GM21576 (cell line): ENCODE measurements at regions not wholly inside any gene's neighbourhood (a gene's known extent, or its start where the extent isn't known, plus 50 kb on each side); places are given as distances from the start of the nearest gene placed in this dataset.
"Not testable (repeated sequence)": the region's sequence is repeated elsewhere in the genome, so short reads cannot be mapped to it uniquely, and the experiment has no call there.

Source experiments
- ATAC-seq: cut with Tn5 transposase; IDR thresholded peaks from one replicate; pipeline ENCODE4 v1.9.1; 2021; ENCODE audit warnings: mild to moderate bottlenecking, moderate library complexity; ENCODE audit not compliant: unreplicated experiment

DNA sequence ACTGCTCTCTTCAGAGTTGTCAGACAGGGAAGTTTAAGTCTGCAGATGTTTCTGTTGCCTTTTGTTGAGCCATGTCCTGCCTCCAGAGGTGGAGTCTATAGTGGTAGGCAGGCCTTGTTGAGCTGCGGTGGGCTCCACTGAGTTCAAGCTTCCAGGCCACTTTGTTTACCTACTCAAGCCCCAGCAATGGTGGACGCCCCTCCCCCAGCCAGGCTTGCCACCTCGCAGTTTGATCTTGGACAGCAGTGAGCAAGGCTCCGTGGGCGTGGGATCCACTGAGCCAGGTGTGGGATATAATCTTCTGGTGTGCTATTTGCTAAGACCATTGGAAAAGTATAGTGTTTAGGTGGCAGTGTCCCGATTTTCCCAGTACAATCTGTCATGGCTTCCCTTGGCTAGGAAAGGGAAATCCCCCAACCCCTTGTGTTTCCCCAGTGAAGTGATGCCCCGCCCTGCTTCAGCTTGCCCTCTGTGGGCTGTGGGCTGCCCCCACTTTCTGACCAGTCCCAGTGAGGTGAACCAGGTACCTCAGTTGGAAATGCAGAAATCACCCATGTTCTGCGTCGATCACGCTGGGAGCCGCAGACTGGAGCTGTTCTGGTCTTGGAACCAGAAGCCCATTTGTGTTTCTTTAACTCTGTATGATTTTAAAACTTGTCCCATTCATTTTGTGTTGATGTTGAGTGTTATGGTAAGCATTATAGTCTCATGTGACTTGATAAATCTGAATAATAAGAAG lies 89.2 kb upstream of the CALCR start:
- no peak for ATAC-seq

DNA sequence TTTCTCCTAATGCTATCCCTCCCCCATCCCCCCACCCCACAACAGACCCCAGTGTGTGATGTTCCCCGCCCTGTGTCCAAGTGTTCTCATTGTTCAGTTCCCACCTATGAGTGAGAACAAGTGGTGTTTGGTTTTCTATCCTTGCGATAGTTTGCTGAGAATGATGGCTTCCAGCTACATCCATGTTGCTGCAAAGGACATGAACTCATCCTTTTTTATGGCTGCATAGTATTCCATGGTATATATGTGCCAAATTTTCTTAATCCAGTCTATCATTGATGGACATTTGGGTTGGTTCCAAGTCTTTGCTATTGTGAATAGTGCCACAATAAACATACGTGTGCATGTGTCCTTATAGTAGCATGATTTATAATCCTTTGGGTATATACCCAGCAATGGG lies 83.6 kb upstream of the CALCR start:
- not testable (repeated sequence) for ATAC-seq

DNA sequence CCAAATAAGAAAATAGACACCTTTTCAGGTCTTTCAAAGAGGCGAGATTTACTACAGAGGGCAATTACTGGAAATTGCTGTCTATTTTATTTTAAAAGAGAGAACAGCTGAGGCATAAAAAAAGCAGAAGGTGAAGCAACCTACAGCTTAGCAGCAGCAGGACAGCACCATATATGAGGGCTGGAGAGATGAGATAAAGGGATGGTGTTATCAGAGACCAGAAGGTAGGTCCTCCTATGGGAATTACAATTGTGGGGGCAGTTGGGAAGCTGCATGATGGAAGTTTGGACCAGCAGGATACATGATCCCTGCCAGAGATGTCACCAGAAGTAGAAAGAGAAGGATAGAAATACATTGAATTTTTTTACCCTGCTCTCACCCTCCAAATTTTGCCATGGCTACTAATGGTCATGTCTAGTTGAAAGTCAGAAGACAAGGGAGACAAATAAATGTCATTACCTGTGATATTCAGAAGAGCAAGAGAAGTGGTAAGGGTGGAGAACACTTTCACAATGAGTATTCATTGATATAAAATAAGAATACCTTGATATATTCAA lies 77.2 kb upstream of the CALCR start:
- no peak for ATAC-seq

DNA sequence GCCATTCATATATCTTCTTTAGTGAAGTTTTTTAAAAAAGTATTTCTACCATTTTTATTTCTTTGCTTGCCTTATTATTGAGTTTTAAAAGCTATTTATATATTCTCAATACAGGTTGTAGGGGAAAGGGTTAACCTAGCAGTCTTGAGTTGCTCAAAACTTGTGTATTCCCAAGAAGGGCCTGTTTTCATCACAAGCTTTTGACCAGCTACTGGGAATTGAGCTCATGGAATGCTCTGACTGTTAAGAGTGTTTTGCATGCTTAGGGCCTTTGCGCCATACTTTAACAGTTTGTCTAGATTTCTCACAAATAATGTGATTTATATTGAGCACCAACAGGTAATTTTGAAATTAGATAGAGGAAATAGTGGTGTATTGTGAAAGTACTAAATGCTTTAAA lies 72.0 kb upstream of the CALCR start:
- ATAC-seq = no peak

DNA sequence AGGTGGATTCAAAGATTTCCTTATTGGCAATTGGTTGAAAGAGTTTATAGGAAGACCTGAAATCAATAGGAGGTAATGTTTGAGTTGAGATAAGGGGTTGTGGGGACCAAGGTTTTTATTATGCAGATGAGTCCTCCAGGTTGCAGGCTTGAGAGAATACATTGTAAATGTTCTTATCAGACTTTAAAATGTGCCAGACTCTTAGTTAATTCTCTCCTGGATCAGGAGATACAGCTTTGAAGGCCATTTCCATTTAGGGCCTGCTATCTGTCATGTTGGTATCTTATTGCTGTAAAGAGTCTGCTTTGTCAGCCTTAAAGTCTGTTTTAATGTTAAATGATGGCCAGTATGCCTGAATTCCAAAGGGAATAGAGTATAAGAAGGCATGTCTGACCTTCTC lies 61.8 kb upstream of the CALCR start:
- ATAC-seq = no peak

DNA sequence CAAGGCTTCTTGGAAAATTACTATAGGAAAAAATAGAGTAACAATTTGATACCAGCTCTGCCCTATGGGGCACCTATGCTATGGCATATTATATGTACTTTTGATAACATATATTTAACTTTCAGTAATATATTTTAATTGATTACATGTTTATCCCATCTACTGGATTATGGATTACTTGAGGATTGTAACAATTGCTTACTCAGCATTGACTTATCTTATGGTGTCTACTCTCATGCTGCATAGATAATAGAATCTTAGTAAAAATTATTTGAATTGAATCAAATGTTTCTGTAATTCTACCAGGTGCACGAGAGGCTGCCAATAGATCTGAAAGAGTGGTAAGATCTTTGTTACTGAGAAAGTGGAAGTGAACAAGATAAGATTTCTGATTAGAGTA lies 57.8 kb upstream of the CALCR start:
- no peak for ATAC-seq

DNA sequence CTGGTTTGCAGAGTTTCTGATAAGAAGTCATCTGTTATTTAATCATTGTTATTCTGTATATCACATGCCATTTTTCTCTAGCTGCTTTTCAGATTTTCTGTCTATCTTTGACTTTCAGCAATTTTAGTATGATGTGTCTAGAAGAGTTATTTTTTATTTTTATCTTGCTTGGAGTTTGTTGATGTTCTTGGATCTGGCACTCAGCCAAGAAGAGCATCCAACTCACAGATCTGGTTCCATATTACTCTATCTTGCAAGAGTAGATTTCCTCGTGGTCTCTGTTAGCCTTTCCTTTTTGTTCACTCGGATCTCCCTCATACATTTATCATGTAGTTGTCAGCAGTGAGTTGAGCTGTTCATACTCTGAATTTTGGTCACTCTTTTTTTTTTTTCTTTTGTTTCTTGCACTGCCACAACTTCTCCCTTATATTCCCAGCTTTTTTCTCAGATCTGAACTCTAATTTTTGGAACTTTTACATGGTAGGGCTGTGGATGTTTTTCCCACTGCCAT lies 54.8 kb upstream of the CALCR start:
- no peak for ATAC-seq

DNA sequence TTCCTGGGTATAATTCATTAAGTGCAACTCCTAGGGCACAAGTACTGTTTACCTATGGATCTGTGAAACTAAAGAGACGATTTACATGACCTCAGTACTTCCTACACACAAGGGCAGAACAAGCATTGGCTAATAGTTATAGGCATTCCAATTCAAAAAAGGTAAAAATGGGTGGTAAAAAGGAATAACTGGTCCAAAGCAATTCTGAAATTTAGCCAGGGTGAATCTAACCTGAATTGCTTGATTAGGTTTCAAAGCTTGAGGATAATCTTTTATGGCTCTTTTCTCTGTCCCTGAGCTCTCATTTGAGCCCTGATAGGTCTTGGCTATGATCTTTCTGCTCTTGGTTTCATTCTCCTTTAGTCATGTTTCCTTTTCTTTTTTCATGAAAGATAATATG lies 52.3 kb upstream of the CALCR start:
- ATAC-seq = no peak
